ENCODE measurements at regions not wholly inside any gene's neighbourhood (a gene's known extent, or its start where the extent isn't known, plus 50 kb on each side); places are given as distances from the start of the nearest gene placed in this dataset.

GRCh38 chr20:57095426-57095825, 171.0 kb downstream of the BMP7 start:
- Histone ChIP-seq H3K36me3 (no peaks in the 10 kb centered on the region), H3K9me3 (no peaks in the 10 kb centered on the region), H3K4me1 (no peaks in the 10 kb centered on the region), H3K27me3 (no peaks in the 10 kb centered on the region; the same call in 1 of the 2 replicates), H3K4me3 (ENCODE audit: low read depth, low read length) (no peak overlapping the region)
- TF ChIP-seq, protein P1, sequence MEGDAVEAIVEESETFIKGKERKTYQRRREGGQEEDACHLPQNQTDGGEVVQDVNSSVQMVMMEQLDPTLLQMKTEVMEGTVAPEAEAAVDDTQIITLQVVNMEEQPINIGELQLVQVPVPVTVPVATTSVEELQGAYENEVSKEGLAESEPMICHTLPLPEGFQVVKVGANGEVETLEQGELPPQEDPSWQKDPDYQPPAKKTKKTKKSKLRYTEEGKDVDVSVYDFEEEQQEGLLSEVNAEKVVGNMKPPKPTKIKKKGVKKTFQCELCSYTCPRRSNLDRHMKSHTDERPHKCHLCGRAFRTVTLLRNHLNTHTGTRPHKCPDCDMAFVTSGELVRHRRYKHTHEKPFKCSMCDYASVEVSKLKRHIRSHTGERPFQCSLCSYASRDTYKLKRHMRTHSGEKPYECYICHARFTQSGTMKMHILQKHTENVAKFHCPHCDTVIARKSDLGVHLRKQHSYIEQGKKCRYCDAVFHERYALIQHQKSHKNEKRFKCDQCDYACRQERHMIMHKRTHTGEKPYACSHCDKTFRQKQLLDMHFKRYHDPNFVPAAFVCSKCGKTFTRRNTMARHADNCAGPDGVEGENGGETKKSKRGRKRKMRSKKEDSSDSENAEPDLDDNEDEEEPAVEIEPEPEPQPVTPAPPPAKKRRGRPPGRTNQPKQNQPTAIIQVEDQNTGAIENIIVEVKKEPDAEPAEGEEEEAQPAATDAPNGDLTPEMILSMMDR (IDR thresholded peaks at IDR 0.05; ENCODE audit: low read depth, low read length) = no peak
- DNase-seq = no peak

GRCh38 chr20:57097245-57097915, 169.1 kb downstream of the BMP7 start:
- TF ChIP-seq, protein P1 (IDR thresholded peaks at IDR 0.05; ENCODE audit: low read depth, low read length) = no peak
- Histone ChIP-seq H3K27me3 (no peaks in the 10 kb centered on the region; the same call in none of the 2 replicates), H3K4me3 (ENCODE audit: low read depth, low read length) (no peak overlapping the region), H3K4me1 (no peaks in the 10 kb centered on the region), H3K36me3 (no peaks in the 10 kb centered on the region), H3K9me3 (no peaks in the 10 kb centered on the region)
- DNase-seq = no peak

GRCh38 chr20:57102160-57102559, 164.3 kb downstream of the BMP7 start:
- Histone ChIP-seq H3K27me3 (no peaks in the 10 kb centered on the region; the same call in none of the 2 replicates), H3K4me3 (ENCODE audit: low read depth, low read length) (no peak overlapping the region), H3K4me1 (no peaks in the 10 kb centered on the region), H3K36me3 (no peaks in the 10 kb centered on the region), H3K9me3 (no peaks in the 10 kb centered on the region)
- no peak for DNase-seq
- TF ChIP-seq, protein P1 (IDR thresholded peaks at IDR 0.05; ENCODE audit: low read depth, low read length) = no peak

GRCh38 chr20:57102566-57102965, 163.9 kb downstream of the BMP7 start:
- Histone ChIP-seq H3K36me3 (no peaks in the 10 kb centered on the region), H3K27me3 (no peaks in the 10 kb centered on the region; the same call in none of the 2 replicates), H3K9me3 (no peaks in the 10 kb centered on the region), H3K4me1 (no peaks in the 10 kb centered on the region), H3K4me3 (ENCODE audit: low read depth, low read length) (no peak overlapping the region)
- TF ChIP-seq, protein P1 (IDR thresholded peaks at IDR 0.05; ENCODE audit: low read depth, low read length) = no peak
- DNase-seq = no peak

DNA sequence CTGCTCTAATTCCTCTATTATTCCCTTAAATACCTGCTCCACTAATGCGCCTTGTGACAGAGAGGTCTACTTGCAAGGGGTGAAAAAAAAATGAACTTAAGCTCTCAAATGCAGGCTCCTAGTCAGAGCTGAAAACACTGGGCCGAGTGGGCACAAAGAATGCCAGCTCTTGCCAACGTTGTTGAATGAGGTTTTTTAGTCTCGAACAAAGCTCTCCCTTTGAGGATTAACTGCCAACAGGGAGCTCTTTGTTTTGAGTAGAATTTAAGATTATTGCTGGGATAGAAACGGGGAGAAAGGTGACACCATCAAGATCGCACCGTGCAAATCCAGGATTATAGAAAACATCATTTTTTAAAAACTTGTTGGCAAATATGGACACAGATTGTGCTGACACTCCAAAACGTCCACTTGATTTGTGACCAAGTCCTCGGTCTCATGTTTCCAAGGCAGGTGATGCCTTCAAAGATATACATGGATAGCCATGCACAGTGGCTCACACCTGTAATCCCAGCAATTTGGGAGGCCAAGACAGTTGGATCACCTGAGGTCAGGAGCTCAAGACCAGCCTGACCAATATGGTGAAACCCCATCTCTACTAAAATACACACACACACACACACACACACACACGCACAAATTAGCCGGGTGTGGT, 163.2 kb downstream of the BMP7 start:
- TF ChIP-seq, protein P1 (IDR thresholded peaks at IDR 0.05; ENCODE audit: low read depth, low read length) = no peak
- H3K36me3 ChIP-seq = no peaks in the 10 kb centered on the region
- H3K9me3 ChIP-seq = no peaks in the 10 kb centered on the region
- DNase-seq = no peak
- H3K27me3 ChIP-seq = no peaks in the 10 kb centered on the region; the same call in none of the 2 replicates
- no peaks in the 10 kb centered on the region for H3K4me1 ChIP-seq
- no peak overlapping the region for H3K4me3 ChIP-seq (ENCODE audit: low read depth, low read length)

DNA sequence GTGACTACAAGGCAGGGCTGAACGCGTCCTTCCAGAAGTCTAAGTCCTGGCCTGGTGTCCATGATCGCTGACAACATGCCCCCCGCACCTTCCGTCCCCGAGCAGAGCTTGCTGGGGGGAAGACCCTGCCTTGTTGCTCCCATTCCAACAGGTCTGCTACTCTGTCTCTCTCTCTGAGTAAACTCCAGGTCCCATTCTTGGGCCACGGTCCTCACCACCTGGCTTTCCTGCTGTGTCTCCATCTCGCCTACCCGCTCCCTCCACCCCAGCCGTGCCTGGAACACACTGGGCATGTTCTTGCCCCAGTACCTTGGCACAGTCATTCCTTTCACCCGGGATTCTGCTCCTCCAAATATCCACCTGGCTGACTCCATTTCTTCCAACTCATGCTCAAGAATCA, 162.3 kb downstream of the BMP7 start:
- TF ChIP-seq, protein P1 (IDR thresholded peaks at IDR 0.05; ENCODE audit: low read depth, low read length) = no peak
- Histone ChIP-seq H3K4me3 (ENCODE audit: low read depth, low read length) (no peak overlapping the region), H3K27me3 (no peaks in the 10 kb centered on the region; the same call in none of the 2 replicates), H3K9me3 (no peaks in the 10 kb centered on the region), H3K36me3 (no peaks in the 10 kb centered on the region), H3K4me1 (no peaks in the 10 kb centered on the region)
- DNase-seq = no peak

Data from BE2C (cell line).